Renal cortical epithelial cell (primary cell): ENCODE measurements at regions not wholly inside any gene's neighbourhood (a gene's known extent, or its start where the extent isn't known, plus 50 kb on each side); places are given as distances from the start of the nearest gene placed in this dataset.
"Not testable (repeated sequence)": the region's sequence is repeated elsewhere in the genome, so short reads cannot be mapped to it uniquely, and the experiment has no call there.

ENCODE experiments used
- DNase-seq: peaks from one replicate; pipeline ENCODE4 v3.0.0-alpha.2; 2011; ENCODE audit warnings: low read depth

DNA sequence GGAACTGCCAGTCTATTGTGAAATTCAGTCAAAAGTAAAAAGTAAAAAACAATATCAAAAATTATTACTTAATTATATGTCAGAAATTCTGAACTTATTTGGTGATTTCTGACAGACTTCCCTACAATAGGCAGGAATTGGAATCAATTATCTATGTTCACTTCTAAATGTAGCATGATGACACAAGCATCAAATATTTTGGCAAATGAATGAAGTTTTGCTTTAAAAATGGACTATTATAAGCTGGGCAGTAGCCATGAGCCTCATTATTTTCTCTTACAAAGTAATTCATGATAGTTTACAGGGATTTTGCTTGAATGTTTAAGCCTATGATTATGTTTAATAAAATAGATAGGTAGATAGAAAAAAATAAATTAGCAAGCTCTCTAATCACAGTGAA is 582.6 kb downstream of the SLITRK6 start:
- no peak for DNase-seq

DNA sequence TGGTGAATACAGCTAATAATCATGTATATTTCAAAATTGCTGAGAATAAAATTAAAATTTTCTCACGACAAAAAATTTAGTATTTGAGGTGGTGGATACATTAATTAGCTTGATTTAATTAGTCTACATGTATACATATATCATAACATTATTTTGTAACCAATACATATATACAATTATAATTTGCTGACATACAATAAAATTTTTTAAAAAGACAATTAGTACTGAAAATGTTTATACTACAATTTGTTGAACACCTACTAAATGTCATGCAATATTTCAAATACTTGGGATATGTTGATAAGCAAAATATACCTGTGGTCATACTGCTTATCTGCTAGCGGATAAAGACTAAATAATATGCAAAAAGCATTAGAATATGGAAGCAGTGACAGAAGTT is 586.5 kb downstream of the SLITRK6 start:
- DNase-seq = no peak

DNA sequence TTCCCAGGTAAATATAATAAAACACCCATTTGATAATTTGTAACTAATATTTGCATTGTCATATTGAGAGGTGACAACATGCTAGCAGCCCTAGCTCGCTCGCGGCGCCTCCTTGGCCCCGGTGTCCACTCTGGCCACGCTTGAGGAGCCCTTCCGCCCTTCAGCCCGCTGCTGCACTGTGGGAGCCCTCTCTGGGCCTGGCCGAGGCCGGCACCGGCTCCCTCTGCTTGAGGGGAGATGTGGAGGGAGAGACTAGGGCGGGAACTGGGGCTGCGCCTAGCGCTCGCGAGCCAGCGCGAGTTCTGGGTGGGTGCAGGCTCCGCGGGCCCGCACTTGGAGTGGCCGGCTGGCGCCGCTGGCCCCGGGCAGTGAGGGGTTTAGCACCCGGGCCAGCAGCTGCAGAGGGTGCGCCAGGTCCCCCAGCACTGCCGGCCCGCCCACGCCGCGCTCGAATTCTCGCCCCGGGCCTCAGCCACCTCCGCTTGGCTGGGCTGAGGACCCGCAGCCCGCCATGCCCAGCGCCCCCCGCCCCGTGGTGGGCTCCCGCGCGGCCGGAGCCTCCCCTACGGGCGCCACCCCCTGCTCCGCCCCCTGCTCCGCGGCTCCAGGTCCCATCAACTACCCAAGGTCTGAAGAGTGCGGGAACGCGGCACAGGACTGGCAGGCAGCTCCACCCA is 594.4 kb downstream of the SLITRK6 start:
- no peak for DNase-seq

DNA sequence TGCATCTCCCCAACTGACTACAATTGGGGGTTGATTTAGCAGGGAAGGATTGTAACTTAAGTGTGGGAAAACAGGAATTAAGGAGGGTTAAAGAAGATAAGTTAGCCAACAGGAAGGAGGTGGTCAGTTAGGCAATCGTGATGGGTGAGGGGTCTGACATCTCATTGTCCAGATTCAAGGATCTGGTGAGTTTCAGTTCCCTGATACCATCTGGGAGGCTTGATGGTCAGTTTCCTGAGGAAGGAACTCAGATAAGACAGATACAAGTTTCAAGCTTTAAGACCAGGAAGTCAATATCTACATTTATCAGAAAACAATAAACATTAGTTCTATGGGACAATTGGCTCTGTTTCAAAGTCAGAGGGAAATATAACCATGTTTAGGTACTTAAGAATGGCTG is 601.8 kb downstream of the SLITRK6 start:
- DNase-seq = no peak

DNA sequence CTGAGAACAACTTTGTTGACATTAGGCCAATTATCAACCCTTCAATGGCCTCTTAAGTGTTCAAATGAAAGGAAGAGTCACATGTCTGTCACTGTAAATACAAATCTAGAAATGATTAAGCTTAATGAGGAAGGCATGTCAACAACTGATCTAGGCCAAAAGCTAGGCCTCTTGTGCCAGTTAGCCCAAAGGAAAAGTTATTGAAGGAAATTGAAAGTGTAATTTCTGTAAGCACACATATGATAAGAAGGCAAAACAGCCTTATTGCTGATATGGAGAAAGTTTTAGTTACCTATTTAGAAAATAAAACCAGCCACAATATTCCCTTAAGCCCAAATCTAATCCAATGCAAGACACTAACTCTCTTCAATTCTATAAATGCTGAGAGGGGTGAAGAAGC is 604.7 kb downstream of the SLITRK6 start:
- DNase-seq = no peak

DNA sequence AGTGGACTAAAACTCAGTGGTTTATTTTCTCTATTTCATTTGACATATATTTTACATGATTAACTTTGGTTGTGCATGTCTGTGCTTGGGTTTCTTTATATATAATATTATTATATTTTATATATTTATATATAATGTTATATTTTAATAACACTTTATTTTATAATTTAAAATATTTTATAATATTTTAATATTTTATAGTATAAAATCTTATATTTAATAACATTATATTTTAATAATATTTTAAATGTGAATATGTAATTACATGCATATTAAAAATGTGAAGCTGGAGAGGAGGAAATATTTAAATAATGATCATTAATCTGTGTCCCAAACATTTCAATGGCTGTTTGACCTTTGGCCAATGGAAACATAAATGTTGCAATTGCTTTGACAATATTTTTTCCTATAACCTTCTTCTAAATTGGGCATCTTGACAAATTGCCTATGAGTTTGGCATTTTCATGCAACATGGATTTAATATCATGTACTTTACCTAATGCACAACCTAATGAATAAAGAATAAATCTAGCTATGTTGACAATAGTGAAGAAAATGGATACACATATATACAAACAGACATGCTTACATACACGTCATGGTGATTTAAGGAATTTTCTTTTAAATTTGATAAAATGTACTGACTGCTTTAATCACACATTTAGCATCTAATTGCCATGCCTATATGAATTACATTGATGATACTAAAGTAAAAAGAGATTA is 607.1 kb downstream of the SLITRK6 start:
- no peak for DNase-seq

DNA sequence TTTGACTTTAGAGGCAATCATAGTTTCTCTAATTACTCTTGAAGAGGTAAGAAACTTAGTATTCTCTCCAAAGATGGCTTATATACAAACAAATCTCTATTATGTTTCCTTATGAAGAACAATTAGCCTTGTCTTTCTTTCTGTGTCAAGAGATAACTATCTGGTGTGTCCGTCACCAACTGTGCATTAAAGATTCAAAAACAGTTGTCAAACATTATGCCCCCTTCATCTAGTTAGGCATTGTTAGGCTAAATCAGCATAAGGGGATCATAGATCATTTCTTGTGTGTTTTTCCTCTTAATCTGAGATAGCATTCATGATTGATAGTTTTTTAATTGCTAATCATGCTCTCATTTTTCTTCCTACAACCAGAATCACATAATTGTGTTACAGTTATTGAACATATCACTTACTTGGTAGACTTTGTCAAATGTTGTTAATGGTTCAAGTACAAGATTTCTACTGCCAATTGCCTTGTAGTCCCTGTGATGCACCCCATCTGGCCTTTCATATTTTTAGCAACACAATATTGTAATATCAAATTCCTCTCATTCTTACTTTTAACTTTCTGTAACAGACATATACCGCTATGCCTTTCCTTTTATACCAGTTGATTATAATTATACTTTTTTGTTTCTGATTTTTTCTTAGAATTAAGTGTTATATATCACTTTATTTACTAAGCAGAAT is 612.7 kb downstream of the SLITRK6 start:
- DNase-seq = no peak

DNA sequence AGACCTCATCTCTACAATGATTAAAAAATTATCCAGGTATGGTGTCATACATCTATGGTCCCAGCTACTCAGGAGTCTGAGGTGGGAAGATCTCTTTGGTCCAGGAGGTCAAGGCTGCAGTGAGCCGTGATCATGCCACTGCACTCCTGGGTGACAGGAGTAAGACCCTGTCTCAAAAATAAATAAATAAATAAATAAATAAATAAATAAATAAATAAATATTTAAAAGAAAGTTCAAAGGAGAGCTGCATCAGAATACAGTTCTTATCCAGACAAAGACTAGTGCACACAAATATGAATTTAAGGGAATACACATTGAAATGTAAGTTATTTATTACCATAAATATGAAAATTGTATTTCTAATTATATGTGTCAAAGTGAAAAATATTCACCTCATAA is 624.9 kb downstream of the SLITRK6 start:
- no peak for DNase-seq

DNA sequence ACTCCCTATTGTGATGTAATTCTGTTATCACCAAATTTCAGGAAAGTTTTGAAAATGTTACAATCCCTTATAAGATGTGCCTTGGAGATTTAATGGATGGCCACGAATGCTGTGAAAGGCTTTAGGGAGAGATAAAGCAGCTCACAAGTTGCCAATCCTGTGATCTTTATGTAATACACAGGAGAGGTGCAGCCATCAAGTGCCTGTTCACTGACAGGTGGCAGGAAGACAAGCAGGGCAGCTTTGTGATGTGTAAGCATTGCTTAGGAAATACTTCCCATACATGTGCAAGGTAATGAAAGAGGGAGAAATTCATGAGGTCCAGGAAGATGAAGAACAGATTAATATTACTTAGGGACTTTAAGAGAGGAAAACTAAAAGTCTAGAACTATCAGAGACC is 628.8 kb downstream of the SLITRK6 start:
- no peak for DNase-seq

DNA sequence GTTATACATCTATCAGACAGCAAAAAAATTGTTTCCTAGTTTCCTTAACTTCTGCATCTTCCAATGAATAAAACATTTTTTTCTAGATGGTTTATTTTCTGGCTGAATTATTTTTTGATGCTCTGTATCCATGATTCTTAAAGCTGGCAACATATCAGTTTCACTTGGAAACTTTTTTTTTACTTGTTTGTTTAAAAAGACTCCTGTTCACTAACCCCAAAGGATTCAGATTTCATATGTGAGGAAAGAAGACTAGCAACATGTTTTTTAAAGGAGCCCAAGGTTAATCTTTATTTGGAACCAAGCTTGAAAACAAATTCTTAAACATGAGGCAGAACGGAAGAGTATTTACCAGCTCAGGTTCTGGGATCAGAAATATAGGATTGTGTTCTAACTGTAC is 632.3 kb downstream of the SLITRK6 start:
- DNase-seq = no peak

DNA sequence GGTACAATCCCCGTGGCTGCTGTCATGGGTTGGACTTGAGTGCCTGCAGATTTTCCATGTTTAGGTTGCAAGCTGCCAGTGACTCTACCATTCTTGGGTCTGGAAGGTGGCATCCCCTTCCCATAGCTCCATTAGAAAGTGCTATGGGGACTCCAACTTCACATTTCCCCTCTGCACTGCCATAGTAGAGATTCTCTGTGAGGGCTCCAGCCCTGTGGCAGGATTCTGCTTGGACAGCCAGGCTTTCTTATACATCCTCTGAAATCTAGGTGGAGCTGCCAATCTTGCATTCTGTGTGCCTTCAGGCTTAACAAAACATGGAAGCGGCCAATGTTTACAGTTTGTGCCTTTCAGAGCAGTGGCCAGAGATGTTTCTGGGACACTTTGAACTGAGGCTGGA is 636.2 kb downstream of the SLITRK6 start:
- DNase-seq = no peak

DNA sequence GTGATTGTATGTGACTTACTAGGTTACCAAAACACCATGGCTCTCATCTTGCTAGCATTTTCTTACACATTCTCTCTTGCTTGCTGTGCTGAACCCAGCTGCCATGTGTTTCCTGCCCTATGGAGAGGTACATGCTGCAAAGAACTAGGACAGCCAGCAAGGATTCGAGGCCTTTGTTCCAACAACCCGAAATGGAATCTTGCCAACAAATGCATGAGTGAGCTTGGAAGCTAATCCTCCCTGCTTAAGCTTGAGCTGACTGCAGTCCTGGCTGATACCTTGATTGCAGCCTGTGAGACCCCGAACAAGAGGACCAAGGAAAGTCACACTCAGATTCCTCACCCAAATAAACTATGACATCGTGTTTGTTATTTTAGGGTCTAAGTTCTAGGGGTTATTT is 651.2 kb downstream of the SLITRK6 start:
- no peak for DNase-seq

DNA sequence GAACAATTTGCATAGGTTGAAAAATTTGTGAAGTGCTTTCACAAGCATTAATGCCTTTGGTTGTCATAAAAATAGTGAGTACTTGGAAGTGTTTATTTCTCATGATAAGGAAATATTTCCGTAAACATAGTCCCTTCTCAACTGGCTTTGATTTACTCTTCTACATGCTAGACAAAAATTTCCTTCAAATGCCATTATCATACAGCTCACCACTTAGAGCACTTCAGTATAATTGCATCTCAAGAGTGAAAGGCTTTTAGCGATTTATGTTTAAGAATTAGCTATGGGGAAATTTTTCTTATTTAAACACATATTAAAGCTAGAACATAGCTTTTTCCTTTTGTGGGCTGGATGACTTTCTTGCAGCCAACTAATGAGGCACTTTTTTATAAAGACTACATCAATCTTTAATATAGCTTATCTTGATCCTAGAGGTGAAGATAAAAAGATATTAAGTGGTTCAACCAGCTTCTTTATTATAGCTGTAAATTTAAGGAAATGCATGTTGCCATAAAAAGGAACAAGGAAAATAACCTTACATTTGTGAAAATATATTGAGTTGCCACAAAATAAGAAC is 656.8 kb downstream of the SLITRK6 start:
- no peak for DNase-seq

DNA sequence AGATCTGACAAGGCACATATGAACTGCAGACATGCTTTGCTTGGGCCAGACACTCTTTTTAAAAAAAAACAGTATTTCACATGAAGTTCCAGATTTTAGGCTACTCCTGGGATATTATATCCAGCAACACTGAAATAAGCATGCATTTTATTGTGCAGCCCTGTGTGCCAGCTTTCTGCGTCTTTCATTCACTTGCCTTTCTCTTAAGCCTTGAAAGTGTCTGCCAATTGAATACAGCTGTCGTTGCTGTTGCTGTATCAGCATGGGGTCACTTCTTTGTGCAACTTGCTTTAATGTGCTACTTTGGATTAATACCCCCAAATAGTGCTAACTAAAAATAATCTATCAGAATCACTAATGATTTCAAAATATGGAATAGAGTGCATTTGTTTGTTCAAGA is 657.8 kb downstream of the SLITRK6 start:
- DNase-seq = no peak

DNA sequence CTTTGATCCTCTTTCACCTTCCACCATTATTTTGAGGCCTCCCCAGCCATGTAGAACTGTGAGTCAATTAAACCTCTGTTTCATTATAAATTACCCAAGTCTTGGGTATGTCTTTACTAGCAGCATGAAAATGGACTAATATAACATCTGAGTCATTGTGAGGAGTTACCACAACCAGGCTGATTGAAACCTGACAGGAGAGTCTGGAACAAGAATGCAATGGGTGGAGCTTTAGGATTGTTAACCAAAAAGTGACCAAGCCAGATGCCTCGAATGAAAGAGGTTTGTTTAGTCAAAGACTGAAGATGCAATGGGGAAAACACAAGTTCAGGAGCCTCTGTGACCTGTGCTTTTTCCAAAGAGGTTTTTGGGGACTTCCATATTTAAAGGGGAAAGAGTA is 659.0 kb downstream of the SLITRK6 start:
- DNase-seq = no peak

DNA sequence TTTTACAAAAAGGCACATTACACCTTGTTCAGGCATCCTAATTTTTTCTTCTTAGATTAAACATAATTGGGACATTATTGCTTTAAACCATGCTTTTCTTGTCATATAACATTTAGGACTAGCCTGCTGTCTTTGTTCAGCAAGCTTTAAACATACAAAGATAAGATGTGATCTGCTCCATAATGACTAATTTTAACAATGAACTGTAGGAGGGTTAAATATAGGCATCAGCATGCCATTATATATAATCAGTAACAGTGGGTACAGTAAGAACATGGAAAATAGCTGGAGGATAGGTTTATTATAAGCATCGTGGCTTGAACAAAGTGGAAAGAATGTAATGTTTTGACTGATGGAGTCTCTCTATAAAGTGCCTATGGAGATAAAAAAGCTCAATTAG is 661.7 kb downstream of the SLITRK6 start:
- DNase-seq = no peak

DNA sequence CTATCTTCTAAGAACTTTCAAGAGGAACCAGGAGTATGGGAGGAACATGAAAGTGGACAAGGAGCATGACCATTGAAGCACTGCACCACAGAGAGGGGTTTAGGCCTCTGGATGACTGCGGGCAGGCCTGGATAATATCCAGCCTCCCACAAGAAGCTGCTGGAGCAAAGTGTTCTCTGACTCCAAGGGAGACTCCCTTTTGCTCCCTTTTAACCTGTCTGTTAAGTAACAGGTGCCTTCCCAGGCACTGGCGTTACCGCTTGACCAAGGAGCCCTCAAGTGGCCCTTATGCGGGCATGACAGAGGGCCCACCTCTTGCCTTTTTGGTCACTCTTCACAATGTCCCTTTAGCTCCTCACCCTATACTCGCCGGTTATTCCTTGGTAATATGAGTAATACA is 666.2 kb downstream of the SLITRK6 start:
- no peak for DNase-seq

DNA sequence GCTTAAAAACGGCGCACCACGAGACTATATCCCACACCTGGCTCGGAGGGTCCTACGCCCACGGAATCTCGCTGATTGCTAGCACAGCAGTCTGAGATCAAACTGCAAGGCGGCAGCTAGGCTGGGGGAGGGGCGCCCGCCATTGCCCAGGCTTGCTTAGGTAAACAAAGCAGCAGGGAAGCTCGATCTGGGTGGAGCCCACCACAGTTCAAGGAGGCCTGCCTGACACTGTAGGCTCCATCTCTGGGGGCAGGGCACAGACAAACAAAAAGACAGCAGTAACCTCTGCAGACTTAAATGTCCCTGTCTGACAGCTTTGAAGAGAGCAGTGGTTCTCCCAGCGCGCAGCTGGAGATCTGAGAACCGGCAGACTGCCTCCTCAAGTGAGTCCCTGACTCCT is 675.7 kb downstream of the SLITRK6 start:
- DNase-seq = not testable (repeated sequence)

DNA sequence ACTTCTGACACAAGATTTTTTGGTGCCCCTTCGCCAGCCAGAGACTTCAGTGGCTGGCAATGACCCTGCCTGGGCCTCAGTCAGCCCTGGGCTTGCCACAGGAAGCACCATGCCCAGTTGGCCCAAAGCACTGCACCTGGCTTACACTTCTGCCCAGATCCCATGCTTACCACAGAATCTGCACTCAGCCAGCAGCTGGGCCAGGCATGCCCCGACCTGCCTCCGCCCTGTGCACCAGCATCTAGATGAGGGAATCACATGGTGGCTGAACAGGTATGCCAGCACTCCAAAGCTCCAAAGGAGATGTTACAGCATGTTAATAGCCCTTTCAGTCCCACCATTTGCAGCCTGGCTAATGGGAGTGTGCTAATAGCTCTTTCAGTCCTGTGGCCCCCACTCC is 690.9 kb downstream of the SLITRK6 start:
- DNase-seq = no peak

DNA sequence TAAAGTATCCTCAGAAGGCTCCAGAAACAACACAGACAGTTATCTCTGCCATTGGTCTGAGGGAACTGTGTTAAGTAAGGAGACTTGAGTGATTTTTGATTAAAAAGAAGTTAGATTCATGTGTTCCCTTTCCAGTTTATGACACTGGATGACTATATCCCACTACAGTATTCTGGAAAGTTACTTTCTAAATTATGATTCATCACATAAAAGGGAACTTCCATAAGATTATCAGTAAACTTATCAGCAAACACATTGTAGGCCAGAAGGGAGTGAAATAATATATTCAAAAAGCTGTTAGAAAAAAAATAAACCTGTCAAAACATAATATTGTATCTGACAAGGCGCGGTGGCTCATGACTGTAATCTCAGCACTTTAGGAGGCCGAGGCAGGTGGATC is 700.0 kb downstream of the SLITRK6 start:
- DNase-seq = no peak

DNA sequence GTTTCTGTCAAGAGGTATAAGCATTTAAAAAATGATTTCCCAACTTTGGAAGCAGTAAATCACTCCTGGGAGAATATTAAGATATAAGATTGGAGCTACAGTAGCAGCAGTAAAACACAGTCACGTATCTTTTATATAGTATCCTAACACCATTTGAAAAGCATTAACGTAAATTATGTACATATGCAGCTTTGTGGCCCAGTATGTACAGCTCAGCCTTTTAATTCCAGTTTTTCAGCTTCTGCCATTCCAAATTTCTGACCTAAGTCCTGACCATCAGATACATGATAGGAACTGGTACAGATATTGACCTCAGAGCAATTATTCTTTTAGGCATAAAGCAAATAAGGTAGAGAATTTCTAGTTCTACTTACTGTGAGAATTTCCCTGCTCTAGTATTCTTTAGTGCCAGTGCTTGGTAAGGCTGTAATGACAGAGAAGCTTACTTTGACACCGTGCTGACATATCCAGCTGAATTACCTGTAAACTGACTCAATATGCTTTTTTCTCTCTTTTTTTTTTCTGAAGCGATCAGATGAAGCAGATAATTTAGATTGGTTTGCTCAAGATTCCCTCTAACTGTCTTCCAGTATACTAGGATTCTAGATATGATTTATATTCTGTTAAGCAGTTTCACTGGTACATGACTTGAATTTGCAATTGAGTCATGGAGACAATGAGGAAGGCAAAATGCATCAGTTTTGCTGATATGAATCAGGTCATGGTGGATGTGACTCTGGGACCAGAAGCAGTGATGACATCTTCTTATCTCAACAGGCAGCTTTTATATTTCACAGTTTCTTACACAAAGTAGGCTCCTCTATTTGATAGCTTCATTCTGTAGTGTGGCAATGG is 703.6 kb downstream of the SLITRK6 start:
- DNase-seq = no peak

DNA sequence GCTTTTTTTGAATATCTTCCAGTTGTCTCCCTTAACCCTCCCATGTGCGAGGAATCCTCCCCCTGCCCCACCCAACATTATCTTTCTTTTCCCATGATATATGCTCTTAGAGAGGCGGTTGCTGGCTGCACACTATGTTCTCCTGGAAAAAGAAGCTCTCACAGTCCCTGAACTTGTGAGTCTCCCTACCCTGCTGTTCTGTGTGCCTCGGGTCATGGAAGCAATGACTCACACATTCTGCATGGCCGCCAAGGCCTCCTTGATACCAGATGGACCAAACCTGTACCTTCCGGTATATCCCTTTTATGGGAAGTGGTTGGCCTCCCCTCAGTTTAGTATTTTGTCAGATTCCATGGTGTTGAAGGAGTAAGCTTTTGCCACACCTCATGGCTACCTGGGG is 705.4 kb downstream of the SLITRK6 start:
- DNase-seq = no peak
